HG02798 (cell line): ENCODE measurements at regions not wholly inside any gene's neighbourhood (a gene's known extent, or its start where the extent isn't known, plus 50 kb on each side); places are given as distances from the start of the nearest gene placed in this dataset.
"Not testable (repeated sequence)": the region's sequence is repeated elsewhere in the genome, so short reads cannot be mapped to it uniquely, and the experiment has no call there.

Experiments
- ATAC-seq: cut with Tn5 transposase; IDR thresholded peaks from one replicate; pipeline ENCODE4 v1.9.1; 2021; ENCODE audit warnings: mild to moderate bottlenecking; ENCODE audit not compliant: unreplicated experiment, poor library complexity

GRCh38 chr17:73910206-73910605, 266.0 kb upstream of the SDK2 start:
- ATAC-seq = no peak

GRCh38 chr17:73910821-73911515, 266.7 kb upstream of the SDK2 start:
- no peak for ATAC-seq

- no peak for ATAC-seq
Measured at GRCh38 chr17:73911726-73912372, 267.6 kb upstream of the SDK2 start.

GRCh38 chr17:73912373-73912746, 268.1 kb upstream of the SDK2 start:
- no peak for ATAC-seq

- no peak for ATAC-seq
Measured at GRCh38 chr17:73914536-73915274, 270.5 kb upstream of the SDK2 start.

- not testable (repeated sequence) for ATAC-seq
Measured at GRCh38 chr17:73919033-73919432, 274.8 kb upstream of the SDK2 start.

GRCh38 chr17:73921306-73921705, 277.1 kb upstream of the SDK2 start:
- ATAC-seq = no peak

- no peak for ATAC-seq
Measured at GRCh38 chr17:73924114-73924908, 279.2 kb upstream of the RPL38 start.

GRCh38 chr17:73924909-73925186, 278.6 kb upstream of the RPL38 start:
- ATAC-seq = no peak

GRCh38 chr17:73929860-73930430, 273.5 kb upstream of the RPL38 start:
- no peak for ATAC-seq

GRCh38 chr17:73932216-73932749, 271.2 kb upstream of the RPL38 start:
- ATAC-seq = no peak

GRCh38 chr17:73933164-73933766, 270.2 kb upstream of the RPL38 start:
- no peak for ATAC-seq

- no peak for ATAC-seq
Measured at GRCh38 chr17:73933871-73934270, 269.6 kb upstream of the RPL38 start.

- ATAC-seq = no peak
Measured at GRCh38 chr17:73934696-73935095, 268.8 kb upstream of the RPL38 start.

- ATAC-seq = no peak
Measured at GRCh38 chr17:73936908-73937627, 266.4 kb upstream of the RPL38 start.

GRCh38 chr17:73938706-73939105, 264.8 kb upstream of the RPL38 start:
- no peak for ATAC-seq

GRCh38 chr17:73939806-73940205, 263.7 kb upstream of the RPL38 start:
- no peak for ATAC-seq

GRCh38 chr17:73940511-73940910, 263.0 kb upstream of the RPL38 start:
- no peak for ATAC-seq

- no peak for ATAC-seq
Measured at GRCh38 chr17:73941919-73942530, 261.5 kb upstream of the RPL38 start.
